MM.1S (cell line): ENCODE measurements at regions not wholly inside any gene's neighbourhood (a gene's known extent, or its start where the extent isn't known, plus 50 kb on each side); places are given as distances from the start of the nearest gene placed in this dataset.

Experiments
- EZH2 ChIP-seq: fragments of 300-600 bp; sonication (generic); optimal IDR thresholded peaks from 2 replicates; pipeline ENCODE3; 2017; ENCODE audit warnings: low read depth, mild to moderate bottlenecking, antibody characterized with exemption, low read length, mixed read lengths
- EZH2phosphoT487 ChIP-seq: fragments of 300-600 bp; sonication (generic); IDR thresholded peaks from 2 replicates; pipeline ENCODE4 v1.6.1; 2018; ENCODE audit warnings: antibody characterized with exemption, low read length
- TF ChIP-seq, protein P1 (sequence below): fragments of 300-600 bp; sonication (generic); IDR thresholded peaks from 2 replicates; pipeline ENCODE4 v1.5.1; 2016; ENCODE audit warnings: antibody characterized with exemption, low read length, mixed read lengths

DNA sequence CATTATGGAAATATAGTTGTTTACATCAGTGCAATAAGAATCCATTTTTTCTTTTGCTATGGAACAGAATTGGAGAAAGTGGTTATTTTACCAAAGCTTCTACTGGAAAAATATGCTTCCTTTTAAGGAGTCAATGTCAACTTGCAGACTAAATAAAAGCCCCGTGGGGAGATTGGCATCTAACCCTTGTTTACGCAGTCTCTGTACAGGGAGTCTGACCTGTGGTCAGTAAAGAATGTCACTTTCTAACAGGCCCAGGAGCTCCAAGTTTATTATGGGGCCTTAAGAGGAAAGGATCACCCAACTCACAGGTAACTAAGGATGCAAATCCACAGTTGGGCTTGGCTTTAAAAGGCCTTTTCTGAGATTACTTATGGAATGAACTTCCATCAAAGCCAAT lies 1751.2 kb downstream of the SI start:
- TF ChIP-seq EZH2 (no peak), EZH2phosphoT487 (no peak)
- TF ChIP-seq, protein P1, sequence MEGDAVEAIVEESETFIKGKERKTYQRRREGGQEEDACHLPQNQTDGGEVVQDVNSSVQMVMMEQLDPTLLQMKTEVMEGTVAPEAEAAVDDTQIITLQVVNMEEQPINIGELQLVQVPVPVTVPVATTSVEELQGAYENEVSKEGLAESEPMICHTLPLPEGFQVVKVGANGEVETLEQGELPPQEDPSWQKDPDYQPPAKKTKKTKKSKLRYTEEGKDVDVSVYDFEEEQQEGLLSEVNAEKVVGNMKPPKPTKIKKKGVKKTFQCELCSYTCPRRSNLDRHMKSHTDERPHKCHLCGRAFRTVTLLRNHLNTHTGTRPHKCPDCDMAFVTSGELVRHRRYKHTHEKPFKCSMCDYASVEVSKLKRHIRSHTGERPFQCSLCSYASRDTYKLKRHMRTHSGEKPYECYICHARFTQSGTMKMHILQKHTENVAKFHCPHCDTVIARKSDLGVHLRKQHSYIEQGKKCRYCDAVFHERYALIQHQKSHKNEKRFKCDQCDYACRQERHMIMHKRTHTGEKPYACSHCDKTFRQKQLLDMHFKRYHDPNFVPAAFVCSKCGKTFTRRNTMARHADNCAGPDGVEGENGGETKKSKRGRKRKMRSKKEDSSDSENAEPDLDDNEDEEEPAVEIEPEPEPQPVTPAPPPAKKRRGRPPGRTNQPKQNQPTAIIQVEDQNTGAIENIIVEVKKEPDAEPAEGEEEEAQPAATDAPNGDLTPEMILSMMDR = no peak
